NCI-H2107 treated with DMSO at 0.1 percent for 48 hours (cell line): ENCODE measurements at regions not wholly inside any gene's neighbourhood (a gene's known extent, or its start where the extent isn't known, plus 50 kb on each side); places are given as distances from the start of the nearest gene placed in this dataset.

Experiments
- DNase-seq: peaks from one replicate; lab custom pipeline; 2025; ENCODE audit not compliant: unreplicated experiment; lab: John Stamatoyannopoulos, UW

GRCh38 chr9:10674586-10674985 is 61.8 kb upstream of the PTPRD start:
- no peak for DNase-seq

- no peak for DNase-seq
These were observed 65.2 kb upstream of the PTPRD start for GRCh38 chr9:10678010-10678409.

- DNase-seq, result no peak
These were observed 66.0 kb upstream of the PTPRD start for GRCh38 chr9:10678790-10679189.

- DNase-seq, result no peak
These were observed 74.1 kb upstream of the PTPRD start for GRCh38 chr9:10686943-10687342.

DNA sequence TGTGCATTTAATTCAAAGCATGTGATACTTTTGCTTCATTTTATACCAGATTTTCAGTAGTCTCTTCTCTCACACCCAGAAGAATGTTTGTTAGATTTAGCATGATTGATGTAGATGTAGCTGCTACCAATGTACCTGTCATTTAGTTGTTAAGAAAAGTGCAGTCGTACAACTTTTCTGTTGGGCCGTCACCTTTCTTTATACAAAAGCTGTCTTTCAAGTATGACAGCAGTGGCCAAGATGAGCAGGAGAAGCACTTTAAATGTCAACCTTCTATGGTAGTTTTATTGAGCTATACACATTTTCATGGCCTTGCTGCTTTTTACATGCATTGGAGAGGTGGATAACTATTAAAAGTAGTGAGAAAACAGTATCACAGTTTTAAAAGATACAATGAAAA is 77.7 kb upstream of the PTPRD start:
- no peak for DNase-seq

DNA sequence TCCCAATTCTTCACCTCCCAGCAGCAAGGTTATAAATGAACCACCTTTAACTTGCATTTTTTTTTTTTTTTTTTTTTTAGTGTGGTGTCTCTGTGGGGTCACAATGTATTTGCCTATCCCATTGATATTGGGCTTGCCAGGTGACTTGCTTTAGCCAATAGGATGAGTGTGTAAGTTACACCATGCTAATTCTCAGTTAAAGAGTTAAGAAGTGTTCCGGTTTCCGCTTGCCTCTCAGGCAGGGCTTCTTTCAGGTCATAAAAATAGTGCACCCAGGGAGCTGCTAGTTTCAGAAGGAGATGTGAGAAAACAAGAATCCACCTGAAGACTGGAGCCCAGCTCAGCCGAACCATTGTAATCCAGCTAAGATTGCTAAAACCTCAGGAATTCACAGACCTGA is 84.2 kb upstream of the PTPRD start:
- DNase-seq, result no peak

DNA sequence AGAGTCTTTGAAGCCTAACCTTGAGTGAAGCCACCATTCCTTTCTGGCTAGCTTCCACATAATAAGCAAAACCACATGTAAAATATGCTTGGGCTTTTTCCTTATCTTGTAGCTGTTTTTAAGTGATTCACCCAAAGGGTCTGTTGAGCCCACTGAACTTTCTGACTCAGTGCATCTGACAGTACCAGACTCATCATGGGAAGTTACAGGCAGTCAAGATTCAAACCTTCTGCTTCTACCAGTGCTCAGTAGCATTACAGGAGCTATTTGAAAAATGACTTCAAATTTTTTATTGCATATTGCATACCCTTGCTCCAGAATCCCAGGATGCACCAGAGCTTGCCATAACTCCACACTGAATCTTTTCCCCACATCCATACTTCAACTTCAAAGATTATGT is 87.5 kb upstream of the PTPRD start:
- DNase-seq, result no peak

DNA sequence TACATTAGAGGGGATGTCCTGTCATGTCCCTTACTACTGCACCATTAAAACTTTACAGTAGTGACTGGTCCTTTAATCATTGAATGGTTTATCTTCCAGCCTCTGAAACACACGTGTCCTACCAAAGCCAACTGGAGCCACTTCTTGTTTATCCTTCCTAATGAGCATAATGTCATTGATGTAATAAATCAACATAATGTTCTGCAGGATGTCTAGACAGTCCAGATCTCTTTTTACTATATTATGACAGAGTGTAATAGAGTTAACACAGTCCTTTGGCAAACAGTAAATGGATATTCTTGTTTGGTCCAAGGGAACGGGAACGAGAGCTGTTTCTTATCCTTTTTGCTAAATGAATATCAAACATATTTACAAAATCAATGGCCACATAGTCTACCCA is 88.1 kb upstream of the PTPRD start:
- DNase-seq, result no peak

DNA sequence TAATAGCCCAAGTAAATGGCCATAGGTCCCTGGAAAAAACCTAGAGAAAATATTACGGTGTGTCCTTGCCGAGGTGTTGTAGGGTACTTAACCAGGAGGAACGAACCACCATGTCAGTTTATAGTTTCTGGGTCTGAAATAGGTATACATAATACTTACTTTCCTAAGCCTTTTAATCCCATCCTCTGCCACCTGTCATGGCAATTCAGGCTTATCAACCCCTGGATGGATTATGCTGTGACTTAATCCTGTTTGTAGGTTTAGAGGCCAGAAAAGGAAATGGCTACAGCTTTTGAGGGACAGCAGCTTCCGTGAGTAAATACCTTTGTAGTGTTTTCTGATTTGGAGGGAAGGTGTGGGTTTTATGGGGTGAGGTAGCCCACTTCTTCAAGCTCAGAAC is 89.1 kb upstream of the PTPRD start:
- no peak for DNase-seq

DNA sequence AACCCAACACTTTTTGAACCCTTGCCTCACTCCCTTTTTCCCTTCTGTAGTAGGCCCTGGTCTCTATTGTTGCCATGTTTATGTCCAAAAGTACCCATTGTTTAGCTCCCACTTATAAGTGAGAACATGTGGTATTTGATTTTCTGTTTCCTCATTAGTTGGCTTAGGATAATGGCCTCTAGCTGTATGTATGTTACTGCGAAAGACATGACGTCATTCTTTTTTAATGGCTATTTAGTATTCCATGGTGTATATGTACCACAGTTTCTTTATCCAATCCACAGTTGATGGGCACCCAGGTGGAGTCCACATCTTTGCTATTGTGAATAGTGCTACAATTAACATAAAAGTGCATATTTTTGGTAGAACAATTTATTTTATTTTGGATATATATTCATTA is 90.3 kb upstream of the PTPRD start:
- DNase-seq, result no peak

- DNase-seq, result no peak
These were observed 91.9 kb upstream of the PTPRD start for GRCh38 chr9:10704720-10705119.

- no peak for DNase-seq
These were observed 92.6 kb upstream of the PTPRD start for GRCh38 chr9:10705383-10705782.

GRCh38 chr9:10706788-10707187 is 94.0 kb upstream of the PTPRD start:
- no peak for DNase-seq

DNA sequence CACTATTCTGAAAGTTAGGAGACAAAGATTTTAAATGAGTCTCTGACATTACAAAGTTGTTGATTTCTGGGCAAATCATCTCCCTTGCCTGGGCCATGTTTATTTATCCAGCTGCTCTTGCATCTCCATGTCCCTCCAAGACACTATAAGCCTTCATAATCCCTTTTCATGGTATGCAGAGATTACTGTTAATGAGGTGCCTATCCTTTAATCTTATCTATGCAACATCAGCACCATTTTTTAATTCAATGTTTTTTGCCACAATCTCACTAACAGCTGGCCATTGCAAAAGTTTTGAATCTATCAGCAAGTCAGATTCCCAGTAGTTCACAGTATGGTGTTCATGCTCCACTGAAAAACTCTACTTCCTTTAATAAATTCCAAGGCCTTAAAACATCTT is 108.5 kb upstream of the PTPRD start:
- DNase-seq, result no peak

DNA sequence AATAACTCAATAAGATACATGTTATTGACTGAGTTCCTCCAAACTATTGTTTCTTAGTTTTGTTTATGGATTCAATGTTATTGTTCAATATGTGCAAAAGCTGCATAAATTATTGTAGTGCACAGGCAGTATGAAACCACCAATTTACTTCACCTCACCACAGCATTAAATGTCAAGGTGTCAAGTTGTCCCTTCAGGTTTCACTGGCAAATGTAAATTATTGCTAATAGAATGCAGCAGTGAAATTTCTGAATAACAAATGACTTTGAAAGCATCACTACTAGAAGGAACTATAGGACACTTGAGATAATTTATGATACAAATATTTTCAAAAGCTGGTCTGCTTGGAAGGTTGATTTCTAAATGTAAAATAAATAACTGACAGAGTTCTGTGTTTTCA is 116.4 kb upstream of the PTPRD start:
- DNase-seq, result no peak

DNA sequence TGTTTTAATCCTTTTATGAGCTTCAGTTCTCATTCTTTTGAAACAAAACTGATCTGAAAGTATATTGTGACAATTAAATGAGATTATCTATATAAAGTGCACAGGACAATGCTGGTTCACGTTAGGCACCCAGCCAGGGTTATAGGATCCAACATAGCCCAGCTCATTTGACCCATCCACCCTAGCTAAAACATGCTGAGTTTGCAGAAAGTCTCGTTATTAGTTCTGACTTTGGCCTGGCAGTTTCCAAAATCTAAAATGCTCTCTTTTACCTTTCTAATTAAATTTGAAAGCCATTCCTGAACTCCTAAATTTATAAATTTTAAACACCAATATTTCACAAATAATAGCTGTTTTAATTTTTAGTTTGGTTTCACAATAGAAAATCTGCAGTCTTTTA is 131.9 kb upstream of the PTPRD start:
- DNase-seq, result no peak

DNA sequence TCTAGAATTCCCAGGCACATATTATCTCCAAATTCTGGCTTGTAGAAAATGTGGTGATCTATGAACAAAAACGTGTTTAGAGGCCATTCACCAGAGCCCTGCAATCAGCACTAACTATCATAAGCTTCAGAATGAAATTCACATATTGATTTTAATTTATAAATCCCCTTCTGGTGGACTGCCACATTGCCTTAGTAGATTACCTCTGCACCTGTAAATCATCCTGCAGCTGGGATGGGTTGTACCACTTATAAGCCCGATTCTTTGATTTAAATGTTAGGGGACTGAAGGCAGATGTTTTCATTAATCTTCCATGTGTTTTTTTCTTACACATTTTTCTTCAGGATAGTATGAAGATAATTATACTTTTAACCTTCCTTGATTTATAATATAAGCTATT is 140.7 kb upstream of the PTPRD start:
- DNase-seq, result no peak

DNA sequence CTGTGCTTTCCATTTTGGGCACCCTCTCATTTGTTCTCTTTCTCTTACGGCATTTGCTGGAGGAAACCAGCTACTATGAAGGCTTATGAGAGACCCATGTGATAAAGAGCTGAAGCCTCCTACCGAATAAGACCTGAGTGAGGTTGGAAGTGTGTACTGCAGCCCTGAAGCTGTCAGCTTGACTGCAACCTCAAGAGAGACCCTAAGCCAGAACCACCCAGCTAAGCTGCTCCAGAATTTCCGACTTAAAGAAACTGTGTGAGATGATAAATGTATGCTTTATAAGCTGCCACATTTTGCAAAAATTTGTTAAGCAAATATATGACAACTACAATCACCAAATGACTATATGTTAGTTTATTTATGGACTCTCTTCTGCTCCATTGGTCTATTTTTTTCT is 151.7 kb upstream of the PTPRD start:
- DNase-seq, result no peak

- DNase-seq, result no peak
These were observed 160.3 kb upstream of the PTPRD start for GRCh38 chr9:10773136-10773535.

DNA sequence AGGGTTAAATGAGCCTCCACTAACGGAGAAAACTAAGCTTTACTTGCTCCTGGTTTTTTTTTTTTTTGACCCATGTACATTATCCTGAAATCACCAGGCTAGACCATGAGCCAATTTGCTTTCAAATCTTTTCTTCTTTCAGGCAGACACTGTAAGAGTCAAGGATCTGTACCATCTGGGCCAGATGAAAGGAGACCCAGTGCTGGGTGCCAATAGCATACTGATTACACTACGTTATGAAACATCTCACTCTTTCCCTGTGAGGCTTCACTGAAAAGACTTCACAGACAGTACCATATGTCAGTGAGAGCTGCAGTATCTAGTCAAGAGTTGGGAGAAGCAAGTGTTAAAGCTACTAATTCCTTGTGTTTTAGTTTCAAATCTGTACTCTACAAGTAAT is 161.2 kb upstream of the PTPRD start:
- no peak for DNase-seq

- DNase-seq, result no peak
These were observed 172.5 kb upstream of the PTPRD start for GRCh38 chr9:10785255-10785654.

- DNase-seq, result no peak
These were observed 180.5 kb upstream of the PTPRD start for GRCh38 chr9:10793306-10793705.

- DNase-seq, result no peak
These were observed 191.7 kb upstream of the PTPRD start for GRCh38 chr9:10804486-10804885.

DNA sequence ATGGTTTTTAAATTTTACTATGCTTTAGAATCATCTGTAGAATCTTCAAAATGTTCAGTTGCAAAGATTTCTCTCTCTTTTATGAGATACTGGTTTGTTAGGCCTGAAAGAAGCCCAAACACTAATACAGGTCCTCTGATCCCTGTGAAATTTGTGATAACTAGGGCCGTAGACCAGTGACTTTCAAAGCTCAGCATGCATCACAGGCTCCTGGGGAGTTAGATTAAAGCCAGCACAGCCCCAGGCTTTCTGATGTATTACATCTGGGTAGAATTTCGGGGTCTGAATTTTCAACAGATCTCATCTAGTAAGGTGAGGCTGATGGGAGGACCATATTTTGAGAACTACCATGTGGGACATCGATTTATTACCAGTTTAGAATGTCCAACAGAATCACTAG is 194.1 kb upstream of the PTPRD start:
- DNase-seq, result no peak
